GM19238 (cell line): ENCODE measurements at regions not wholly inside any gene's neighbourhood (a gene's known extent, or its start where the extent isn't known, plus 50 kb on each side); places are given as distances from the start of the nearest gene placed in this dataset.

Experiments
- DNase-seq: peaks from one replicate; pipeline ENCODE4 v3.0.0; 2011; ENCODE audit warnings: low spot score; ENCODE audit not compliant: insufficient read length

- DNase-seq, result no peak
Measured at GRCh38 chr9:107735821-107736220, 246.3 kb upstream of the KLF4 start.

DNA sequence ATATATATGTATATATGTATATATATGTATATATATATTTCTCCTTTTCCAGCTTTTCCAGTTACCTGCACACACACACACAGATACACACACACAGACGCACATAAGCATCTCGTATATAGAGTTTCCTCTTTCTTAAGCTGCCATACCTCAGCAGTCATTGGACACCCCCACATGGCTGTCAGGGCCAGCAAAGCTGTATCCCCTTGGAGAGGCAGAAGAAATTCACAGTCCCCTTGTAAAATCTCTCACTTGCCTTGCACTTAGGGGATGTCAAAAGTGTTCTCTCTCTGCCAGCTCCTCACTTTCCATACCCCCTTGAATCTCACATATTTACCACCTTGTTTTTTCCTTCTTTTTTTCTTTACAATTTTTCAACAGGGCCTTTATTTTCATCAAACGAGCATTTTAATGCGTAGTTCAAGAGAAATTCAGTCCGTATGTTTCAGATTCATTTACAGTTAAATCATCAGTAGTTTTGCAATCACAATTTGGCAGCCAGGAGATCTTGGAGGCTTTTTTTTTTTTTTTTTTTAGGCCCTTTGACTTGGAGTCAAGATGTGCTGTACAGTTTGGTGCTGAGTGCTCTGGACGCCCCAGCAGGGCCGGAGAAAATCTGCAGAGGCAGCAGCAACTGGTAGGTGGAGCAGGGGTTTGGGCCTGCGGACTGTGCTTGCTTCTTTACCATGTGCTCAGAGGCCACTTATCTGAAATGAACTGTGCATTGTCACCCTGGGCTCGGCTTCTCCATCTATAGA is 244.9 kb upstream of the KLF4 start:
- no peak for DNase-seq

DNA sequence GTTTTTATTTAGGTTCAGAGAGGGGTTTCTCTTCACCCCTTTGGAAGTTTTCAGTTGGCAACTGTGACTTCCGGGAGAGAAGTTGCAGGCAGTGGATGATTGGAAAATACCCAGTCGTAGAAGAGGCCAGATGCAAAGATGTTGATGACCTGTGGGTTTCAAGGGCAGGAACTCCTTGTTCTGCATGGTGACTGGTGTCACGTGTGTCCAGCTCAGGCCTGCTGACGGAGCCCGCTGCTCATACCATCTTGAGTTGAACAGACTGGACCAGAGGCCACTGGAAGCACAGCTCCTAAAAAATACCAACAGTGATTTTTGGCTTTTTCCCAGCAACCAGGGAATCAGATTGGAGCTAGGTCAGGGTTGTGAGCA is 243.9 kb upstream of the KLF4 start:
- no peak for DNase-seq

- no peak for DNase-seq
Measured at GRCh38 chr9:107732781-107733522, 243.4 kb upstream of the KLF4 start.

- no peak for DNase-seq
Measured at GRCh38 chr9:107731115-107731762, 241.7 kb upstream of the KLF4 start.

DNA sequence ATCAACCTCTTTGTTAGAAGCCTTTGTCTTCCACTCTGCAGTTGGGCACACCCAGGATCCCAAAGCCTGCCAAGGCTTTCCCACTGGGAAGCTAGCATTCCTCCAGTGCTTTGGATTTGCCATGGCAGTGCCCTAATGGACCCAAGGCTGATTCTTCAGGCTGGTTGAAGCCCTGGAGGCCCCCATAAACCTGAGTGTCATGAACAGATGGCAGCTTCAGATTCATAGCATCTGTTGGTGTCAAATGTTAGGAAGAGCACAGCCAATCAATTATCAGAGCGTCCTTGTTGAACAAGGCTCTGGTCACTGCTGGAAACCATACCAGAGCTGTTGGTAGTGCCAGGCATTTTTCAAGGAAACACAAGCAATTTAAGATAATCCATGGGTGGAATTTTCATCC is 241.1 kb upstream of the KLF4 start:
- no peak for DNase-seq

DNA sequence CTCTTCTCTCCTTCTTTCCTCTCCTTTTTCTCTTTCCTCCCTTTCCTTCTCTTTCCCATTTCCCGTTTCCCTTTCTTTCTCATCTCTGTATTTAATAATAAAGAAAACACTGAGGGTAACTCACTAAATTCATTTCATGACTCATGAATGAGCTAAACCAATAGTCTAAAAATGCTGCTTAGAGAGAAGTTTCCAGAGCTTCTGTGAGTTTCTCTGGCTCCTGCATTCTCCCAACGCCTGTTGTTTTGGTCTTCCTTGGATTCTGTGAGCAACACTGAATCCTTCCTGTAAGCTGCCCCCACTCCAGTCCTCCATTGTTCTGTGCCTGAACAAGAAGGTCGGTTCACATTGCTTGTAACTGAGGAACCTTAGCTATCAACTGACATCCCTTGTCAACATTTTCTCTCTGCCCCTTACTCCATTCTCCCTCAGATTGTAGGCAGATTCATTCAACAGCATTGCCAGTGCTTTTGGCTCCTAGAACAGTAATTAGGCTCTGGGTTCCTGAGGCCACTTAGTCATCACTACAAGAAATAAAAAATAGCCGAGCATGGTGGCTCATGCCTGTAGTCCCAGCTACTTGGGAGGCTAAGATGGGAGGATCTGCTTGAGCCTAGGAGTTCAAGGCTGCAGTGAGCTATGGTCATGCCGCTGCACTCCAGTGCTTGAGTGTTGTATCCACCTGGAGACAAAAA is 237.7 kb upstream of the KLF4 start:
- DNase-seq, result no peak

DNA sequence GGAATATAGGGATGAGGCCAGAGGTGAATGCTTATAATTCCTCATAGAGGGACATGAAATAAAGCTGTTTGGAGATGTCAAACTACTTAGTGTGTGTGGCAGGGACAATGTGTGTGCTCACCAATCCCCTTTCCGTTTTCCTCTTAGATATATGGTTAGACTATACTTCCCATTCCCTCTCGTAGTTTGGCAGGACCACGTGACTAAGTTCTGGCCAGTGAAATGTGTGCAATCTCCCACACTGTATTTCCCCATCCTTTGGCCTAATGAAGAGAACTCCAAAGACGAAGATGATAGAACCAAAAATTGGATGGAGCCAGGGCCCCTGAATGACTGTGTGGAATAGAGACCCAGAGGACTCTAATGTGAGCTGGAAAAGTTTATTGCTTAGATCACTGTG is 233.4 kb upstream of the KLF4 start:
- DNase-seq, result no peak

DNA sequence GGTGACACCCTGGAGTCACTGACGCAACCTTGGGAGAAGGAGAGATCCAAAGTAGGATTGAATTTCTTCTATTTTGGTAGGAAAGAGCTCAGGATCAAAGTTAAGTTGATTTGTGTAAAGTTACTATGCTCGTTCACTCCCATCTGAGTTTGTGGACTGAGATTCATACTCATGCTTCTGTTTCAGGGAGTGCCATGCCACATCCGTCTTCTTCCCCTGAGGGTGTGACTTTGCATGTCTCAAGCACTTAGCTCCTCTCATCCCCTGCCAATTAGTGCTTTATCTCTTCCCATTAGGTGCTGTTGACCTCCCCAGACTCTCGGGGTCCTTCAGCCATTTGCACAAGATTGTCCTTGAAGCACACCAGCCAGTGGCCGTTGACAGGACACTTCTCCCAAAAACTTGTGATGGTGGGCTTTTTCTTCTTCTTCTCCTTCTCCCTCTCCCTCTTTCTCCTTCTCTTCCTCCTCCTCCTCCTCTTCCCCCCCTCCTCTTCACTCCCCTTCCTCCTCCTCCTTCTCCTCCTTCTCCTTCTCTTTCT is 232.2 kb upstream of the KLF4 start:
- DNase-seq, result no peak

DNA sequence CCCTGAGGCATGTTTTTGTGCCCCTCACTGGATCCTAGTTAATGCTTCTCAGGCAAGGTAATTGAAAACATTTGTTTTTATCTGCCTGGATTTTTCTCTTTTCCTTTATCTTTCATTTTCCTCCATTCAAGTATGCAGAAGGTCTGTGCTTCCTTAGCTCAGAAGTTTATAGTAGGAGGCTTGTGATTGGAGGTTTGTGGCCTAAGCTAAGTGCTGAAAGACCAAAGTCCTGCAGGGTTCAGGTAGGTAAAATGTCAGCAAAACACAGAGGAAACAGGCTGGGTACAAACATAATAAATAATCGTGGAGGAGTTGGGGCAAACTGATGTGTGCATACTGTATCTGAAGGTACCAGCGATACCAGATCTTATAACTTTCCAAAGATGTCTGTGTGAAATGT is 230.9 kb upstream of the KLF4 start:
- no peak for DNase-seq

- no peak for DNase-seq
Measured at GRCh38 chr9:107717529-107718314, 228.2 kb upstream of the KLF4 start.

GRCh38 chr9:107715740-107716139 is 226.2 kb upstream of the KLF4 start:
- no peak for DNase-seq

DNA sequence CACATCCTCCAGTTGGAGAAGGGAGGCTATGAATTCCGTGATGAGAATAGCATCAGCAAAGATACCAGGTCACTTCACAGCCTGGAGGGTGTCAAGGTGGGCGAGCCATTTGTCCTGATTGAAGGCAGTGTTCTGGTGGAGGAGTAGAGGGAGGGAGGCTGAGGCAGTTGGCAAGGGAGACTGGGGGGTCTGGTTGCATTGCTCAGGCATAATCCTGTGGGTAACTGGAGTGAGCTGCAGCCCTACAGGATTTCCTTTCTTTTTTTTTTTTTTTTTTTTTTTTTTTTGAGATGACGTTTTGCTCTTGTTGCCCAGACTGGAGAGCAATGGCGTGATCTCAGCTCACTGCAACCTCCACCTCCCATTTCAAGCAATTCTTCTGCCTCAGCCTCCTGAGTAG is 223.9 kb upstream of the KLF4 start:
- DNase-seq, result no peak

DNA sequence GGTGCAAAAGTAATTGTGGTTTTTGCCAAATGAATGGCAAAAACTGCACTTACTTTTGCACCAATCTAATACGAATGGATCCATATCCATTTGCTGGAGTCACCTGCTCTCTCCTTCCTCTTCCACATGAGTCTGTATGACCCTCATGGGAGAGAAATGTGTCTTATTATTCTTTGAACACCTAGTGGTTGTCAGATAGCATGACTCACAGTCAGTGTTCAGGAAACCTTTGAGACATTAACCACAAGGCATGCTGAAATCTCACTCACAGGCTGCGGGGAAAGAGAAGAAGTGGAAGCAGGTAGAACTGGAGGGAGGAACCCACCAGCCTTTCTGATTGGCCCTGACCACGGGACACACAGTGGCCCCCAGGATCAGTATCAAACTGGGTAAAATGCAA is 222.8 kb upstream of the KLF4 start:
- DNase-seq, result no peak

- no peak for DNase-seq
Measured at GRCh38 chr9:107711542-107711941, 222.0 kb upstream of the KLF4 start.

DNA sequence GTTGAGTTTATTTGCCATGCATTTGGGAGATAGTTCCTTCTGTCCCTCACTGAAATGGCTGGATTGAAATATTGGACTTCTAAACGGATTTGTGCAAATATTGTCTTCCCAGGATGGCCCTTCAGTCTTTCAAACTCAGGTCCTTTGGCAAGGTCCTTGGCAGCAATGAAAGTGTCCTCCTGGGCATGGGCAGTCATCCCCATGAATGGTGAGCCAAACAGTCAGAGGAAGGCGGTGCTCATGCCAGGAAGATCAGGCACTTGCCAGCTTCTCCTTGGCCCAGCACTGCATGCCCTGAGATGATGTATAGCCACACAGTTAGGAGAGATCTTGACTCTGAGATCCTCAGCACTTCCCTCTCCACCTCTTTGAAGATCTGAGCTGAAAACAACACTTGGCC is 221.4 kb upstream of the KLF4 start:
- DNase-seq, result no peak

DNA sequence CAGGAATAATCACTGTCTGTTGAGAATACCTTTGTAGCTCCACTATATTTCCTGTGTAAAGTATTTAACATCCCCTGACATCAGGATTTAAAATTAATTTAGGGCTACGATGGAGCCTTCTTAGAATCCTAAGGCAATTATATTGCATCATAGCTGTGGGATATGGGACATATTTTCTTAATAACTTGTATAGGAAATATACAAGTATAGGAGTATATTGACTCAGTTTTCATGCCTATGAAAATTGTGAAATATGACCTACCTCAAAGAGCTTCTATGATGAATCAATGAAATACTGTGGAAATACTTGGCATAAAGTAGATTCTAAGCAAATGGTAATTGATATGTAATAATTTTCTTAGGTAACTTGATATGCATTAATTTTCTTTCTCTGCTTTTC is 221.0 kb upstream of the KLF4 start:
- DNase-seq, result no peak

- DNase-seq, result no peak
Measured at GRCh38 chr9:107708791-107709190, 219.2 kb upstream of the KLF4 start.

DNA sequence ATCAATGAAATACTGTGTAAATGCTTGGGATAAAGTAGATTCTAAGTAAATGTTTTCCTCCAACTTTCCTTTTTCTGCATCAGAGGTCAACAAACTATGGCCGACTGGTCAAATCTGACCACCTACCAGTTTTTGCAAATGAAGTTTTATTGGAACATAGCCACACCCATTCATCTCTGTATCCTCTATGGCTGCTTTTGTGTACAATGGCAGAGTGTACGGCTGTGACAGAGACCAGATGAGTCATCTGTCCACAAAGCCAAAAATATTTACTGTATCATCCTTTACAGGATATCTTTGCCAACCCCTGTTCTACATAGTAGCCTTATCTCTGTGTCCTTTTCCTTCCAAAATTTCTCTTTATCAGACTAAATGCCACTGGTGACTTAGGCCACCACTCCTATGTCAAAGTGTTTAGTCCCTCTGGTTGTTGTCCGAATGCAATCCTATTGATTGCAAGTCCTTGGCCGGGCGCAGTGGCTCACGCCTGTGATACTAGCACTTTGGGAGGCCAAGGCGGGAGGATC is 218.4 kb upstream of the KLF4 start:
- no peak for DNase-seq

- DNase-seq, result no peak
Measured at GRCh38 chr9:107707428-107707837, 217.9 kb upstream of the KLF4 start.
